Neural cell (in vitro differentiated cells): ENCODE measurements at regions not wholly inside any gene's neighbourhood (a gene's known extent, or its start where the extent isn't known, plus 50 kb on each side); places are given as distances from the start of the nearest gene placed in this dataset.
A peak's percentile ranks its signal among the peaks of the same experiment; 100 is the strongest.

Experiments
- CTCF ChIP-seq: fragments of 450-650 bp; IDR thresholded peaks from 2 replicates; pipeline ENCODE4 v1.5.1; 2014; ENCODE audit warnings: antibody characterized with exemption, mild to moderate bottlenecking, moderate library complexity; ENCODE audit not compliant: poor library complexity, severe bottlenecking
- EP300 ChIP-seq: fragments of 450-650 bp; conservative IDR thresholded peaks from 2 replicates; pipeline ENCODE4 v1.6.1; 2014; ENCODE audit warnings: antibody characterized with exemption, mild to moderate bottlenecking, moderate library complexity; ENCODE audit not compliant: poor library complexity, severe bottlenecking
- EZH2 ChIP-seq: fragments of 200-600, 300-800 bp; shearing (Covaris generic), sonication (generic); IDR thresholded peaks from 2 replicates; pipeline ENCODE4 v1.6.1; 2014; ENCODE audit warnings: antibody characterized with exemption, low read length, borderline replicate concordance, mild to moderate bottlenecking; ENCODE audit not compliant: insufficient read depth, poor library complexity, severe bottlenecking
- MXI1 ChIP-seq: fragments of 450-650 bp; conservative IDR thresholded peaks from 2 replicates; pipeline ENCODE4 v1.6.1; 2014; ENCODE audit warnings: antibody characterized with exemption, mild to moderate bottlenecking; ENCODE audit not compliant: poor library complexity, severe bottlenecking
- POLR2AphosphoS5 ChIP-seq: IDR thresholded peaks from 2 replicates; pipeline ENCODE4 v1.6.1; 2012
- RAD21 ChIP-seq: fragments of 450-650 bp; conservative IDR thresholded peaks from 2 replicates; pipeline ENCODE4 v1.6.1; 2014; ENCODE audit warnings: antibody characterized with exemption, mild to moderate bottlenecking, moderate library complexity
- REST ChIP-seq: IDR thresholded peaks from 2 replicates; pipeline ENCODE4 v1.6.1; 2012; ENCODE audit warnings: borderline replicate concordance
- TAF1 ChIP-seq: IDR thresholded peaks from 2 replicates; pipeline ENCODE4 v1.6.1; 2012; ENCODE audit warnings: low read depth

GRCh38 chr2:228446734-228447133 lies 265.2 kb upstream of the SPHKAP start:
- TF ChIP-seq CTCF (no peak), REST (peak; percentile 57), TAF1 (no peak), MXI1 (no peak), EZH2 (no peak), RAD21 (no peak), POLR2AphosphoS5 (no peak), EP300 (no peak)
